HAP-1 (cell line): ENCODE measurements at regions not wholly inside any gene's neighbourhood (a gene's known extent, or its start where the extent isn't known, plus 50 kb on each side); places are given as distances from the start of the nearest gene placed in this dataset.
A peak's percentile ranks its signal among the peaks of the same experiment; 100 is the strongest.
"Not testable (repeated sequence)": the region's sequence is repeated elsewhere in the genome, so short reads cannot be mapped to it uniquely, and the experiment has no call there.

ENCODE experiments used
- DNase-seq, 2 experiments: peaks; one replicate each; pipeline ENCODE4 v3.0.0-alpha.2; 2016 to 2020; ENCODE audit warnings: low spot score in 2 of 2
- H3K27me3 ChIP-seq: fragments of 250-450 bp; sonication (Bioruptor Pico); 2 replicates; pipeline ENCODE4 v1.5.1; 2020; ENCODE audit warnings: low read depth, mild to moderate bottlenecking, moderate library complexity
- H3K36me3 ChIP-seq: fragments of 250-450 bp; sonication (Bioruptor Pico); replicated peaks from 2 replicates; pipeline ENCODE4 v1.5.1; 2020; ENCODE audit warnings: mild to moderate bottlenecking
- H3K4me1 ChIP-seq: fragments of 250-450 bp; sonication (Bioruptor Pico); 2 replicates; pipeline ENCODE4 v1.5.1; 2020; ENCODE audit warnings: mild to moderate bottlenecking
- H3K4me3 ChIP-seq: fragments of 250-450 bp; sonication (Bioruptor Pico); 2 replicates; pipeline ENCODE4 v1.5.1; 2020; ENCODE audit warnings: mild to moderate bottlenecking, moderate library complexity
- H3K9me3 ChIP-seq: fragments of 250-450 bp; sonication (Bioruptor Pico); 2 replicates; pipeline ENCODE4 v1.5.1; 2020; ENCODE audit warnings: mild to moderate bottlenecking, moderate library complexity
- in situ Hi-C: fragments of 300-500 bp; cut with MboI; formaldehyde crosslinking; loops from 3 replicates; pipeline ENCODE4 v1.14.3; 2020; ENCODE audit warnings: low sequenced_read_pairs, inconsistent platforms, mixed read lengths

GRCh38 chr7:80302078-80302477 lies 167.4 kb downstream of the GNAI1 start:
- DNase-seq: no peak
- no peaks in the 10 kb centered on the region for H3K9me3 ChIP-seq
- H3K27me3 ChIP-seq: no peaks in the 10 kb centered on the region
- no peak overlapping the region for H3K4me3 ChIP-seq
- in situ Hi-C loops: no loop called here
- H3K36me3 ChIP-seq: no peaks in the 10 kb centered on the region
- H3K4me1 ChIP-seq: 0 out of 2 replicates have a peak, but pooled peaks cover 5% of the 10 kb centered on the region

GRCh38 chr7:80298201-80298600 lies 163.6 kb downstream of the GNAI1 start:
- Histone ChIP-seq H3K4me3 (no peak overlapping the region), H3K4me1 (0 out of 2 replicates have a peak, but pooled peaks cover 3% of the 10 kb centered on the region), H3K27me3 (no peaks in the 10 kb centered on the region), H3K36me3 (no peaks in the 10 kb centered on the region), H3K9me3 (no peaks in the 10 kb centered on the region)
- in situ Hi-C loops: no loop called here
- DNase-seq: no peak

GRCh38 chr7:80294346-80294745 lies 159.7 kb downstream of the GNAI1 start:
- Histone ChIP-seq H3K4me3 (no peak overlapping the region), H3K4me1 (no peaks in the 10 kb centered on the region), H3K27me3 (no peaks in the 10 kb centered on the region), H3K36me3 (no peaks in the 10 kb centered on the region), H3K9me3 (no peaks in the 10 kb centered on the region)
- in situ Hi-C loops: no loop called here
- DNase-seq: no peak

GRCh38 chr7:80292634-80293033 lies 158.0 kb downstream of the GNAI1 start:
- H3K36me3 ChIP-seq, H3K27me3 ChIP-seq, H3K9me3 ChIP-seq, DNase-seq, in situ Hi-C loops, H3K4me1 ChIP-seq, H3K4me3 ChIP-seq: not testable (repeated sequence)

GRCh38 chr7:80288175-80289122 lies 153.8 kb downstream of the GNAI1 start:
- no peaks in the 10 kb centered on the region for H3K27me3 ChIP-seq
- peak in 1 of 2 experiments; percentile 9 for DNase-seq
- H3K4me3 ChIP-seq: no peak overlapping the region
- H3K9me3 ChIP-seq: no peaks in the 10 kb centered on the region
- no peaks in the 10 kb centered on the region for H3K4me1 ChIP-seq
- in situ Hi-C loops: no loop called here
- no peaks in the 10 kb centered on the region for H3K36me3 ChIP-seq

GRCh38 chr7:80287400-80288174 lies 153.0 kb downstream of the GNAI1 start:
- no peak overlapping the region for H3K4me3 ChIP-seq
- no peak for DNase-seq
- in situ Hi-C loops: no loop called here

GRCh38 chr7:80286611-80287010 lies 152.0 kb downstream of the GNAI1 start:
- H3K36me3 ChIP-seq: no peaks in the 10 kb centered on the region
- H3K27me3 ChIP-seq: no peaks in the 10 kb centered on the region
- no peak for DNase-seq
- no peak overlapping the region for H3K4me3 ChIP-seq
- in situ Hi-C loops: no loop called here
- H3K4me1 ChIP-seq: no peaks in the 10 kb centered on the region
- no peaks in the 10 kb centered on the region for H3K9me3 ChIP-seq

More at GRCh38 chr7:80287400-80288174, 153.0 kb downstream of the GNAI1 start:
- Histone ChIP-seq H3K4me1 (no peaks in the 10 kb centered on the region), H3K36me3 (no peaks in the 10 kb centered on the region), H3K9me3 (no peaks in the 10 kb centered on the region), H3K27me3 (no peaks in the 10 kb centered on the region)

- Histone ChIP-seq H3K36me3 (no peaks in the 10 kb centered on the region), H3K27me3 (no peaks in the 10 kb centered on the region), H3K4me1 (no peaks in the 10 kb centered on the region), H3K4me3 (no peak overlapping the region), H3K9me3 (no peaks in the 10 kb centered on the region)
- in situ Hi-C loops: no loop called here
- no peak for DNase-seq
Measured at GRCh38 chr7:80284855-80285254, 150.2 kb downstream of the GNAI1 start.

- DNase-seq: no peak
- in situ Hi-C loops: no loop called here
- H3K36me3 ChIP-seq: no peaks in the 10 kb centered on the region
- H3K4me1 ChIP-seq: peaks cover 18% of the 10 kb centered on the region
- H3K9me3 ChIP-seq: no peaks in the 10 kb centered on the region
- no peaks in the 10 kb centered on the region for H3K27me3 ChIP-seq
- no peak overlapping the region for H3K4me3 ChIP-seq
Measured at GRCh38 chr7:80279760-80280159, 145.1 kb downstream of the GNAI1 start.

- Histone ChIP-seq H3K36me3 (no peaks in the 10 kb centered on the region), H3K4me1 (peaks cover 18% of the 10 kb centered on the region), H3K27me3 (no peaks in the 10 kb centered on the region), H3K4me3 (no peak overlapping the region), H3K9me3 (no peaks in the 10 kb centered on the region)
- no peak for DNase-seq
- in situ Hi-C loops: no loop called here
Measured at GRCh38 chr7:80278737-80279136, 144.1 kb downstream of the GNAI1 start.

GRCh38 chr7:80277434-80278427 lies 143.1 kb downstream of the GNAI1 start:
- peak in 1 of 2 experiments; percentile 24 for DNase-seq
- in situ Hi-C loops: no loop called here
- no peaks in the 10 kb centered on the region for H3K9me3 ChIP-seq
- H3K27me3 ChIP-seq: no peaks in the 10 kb centered on the region
- no peak overlapping the region for H3K4me3 ChIP-seq
- H3K4me1 ChIP-seq: peaks cover 18% of the 10 kb centered on the region
- no peaks in the 10 kb centered on the region for H3K36me3 ChIP-seq
